Thoracic aorta (tissue), 2 donors: ENCODE measurements at regions not wholly inside any gene's neighbourhood (a gene's known extent, or its start where the extent isn't known, plus 50 kb on each side); places are given as distances from the start of the nearest gene placed in this dataset.
"Not testable (repeated sequence)": the region's sequence is repeated elsewhere in the genome, so short reads cannot be mapped to it uniquely, and the experiment has no call there.

Experiments used
- ATAC-seq: fragments of 150-250 bp; one replicate; pipeline ENCODE4 v1.8.0; 2017; ENCODE audit warnings: low read depth; ENCODE audit not compliant: insufficient number of reproducible peaks, low FRiP score
- DNase-seq: peaks from one replicate; pipeline ENCODE4 v3.0.0-alpha.2; 2020; ENCODE audit warnings: low spot score
- H3K27ac ChIP-seq, 2 donors: fragments of 200-600 bp; sonication (generic); 1 replicate in 1 of 2; 2 replicates in 1 of 2; pipeline ENCODE4 v1.5.1; 2016; ENCODE audit warnings: mild to moderate bottlenecking in 2 of 2, moderate library complexity in 2 of 2
- H3K27me3 ChIP-seq: fragments of 200-600 bp; sonication (generic); replicated peaks from 2 replicates; pipeline ENCODE4 v1.6.0; 2016; ENCODE audit warnings: mild to moderate bottlenecking; ENCODE audit not compliant: insufficient read depth
- H3K36me3 ChIP-seq: fragments of 200-600 bp; sonication (generic); one replicate; pipeline ENCODE4 v1.5.1; 2016
- H3K4me1 ChIP-seq, 2 donors: fragments of 200-600 bp; sonication (generic); 1 replicate in 1 of 2; 2 replicates in 1 of 2; pipeline versions ENCODE4 v1.5.1 to v1.6.0; 2016; ENCODE audit warnings: low read depth in 2 of 2, mild to moderate bottlenecking in 1 of 2; ENCODE audit not compliant: control insufficient read depth in 1 of 2
- H3K4me3 ChIP-seq: fragments of 200-600 bp; sonication (generic); 2 replicates; pipeline ENCODE4 v1.5.1; 2016; ENCODE audit warnings: mild to moderate bottlenecking
- H3K9me3 ChIP-seq: fragments of 200-600 bp; sonication (generic); 2 replicates; pipeline ENCODE4 v1.5.1; 2016
- TF ChIP-seq, protein P1 (sequence below): fragments of 200-600 bp; sonication (generic); IDR thresholded peaks from one replicate; pipeline ENCODE4 v1.5.1; 2019; ENCODE audit warnings: antibody characterized with exemption

DNA sequence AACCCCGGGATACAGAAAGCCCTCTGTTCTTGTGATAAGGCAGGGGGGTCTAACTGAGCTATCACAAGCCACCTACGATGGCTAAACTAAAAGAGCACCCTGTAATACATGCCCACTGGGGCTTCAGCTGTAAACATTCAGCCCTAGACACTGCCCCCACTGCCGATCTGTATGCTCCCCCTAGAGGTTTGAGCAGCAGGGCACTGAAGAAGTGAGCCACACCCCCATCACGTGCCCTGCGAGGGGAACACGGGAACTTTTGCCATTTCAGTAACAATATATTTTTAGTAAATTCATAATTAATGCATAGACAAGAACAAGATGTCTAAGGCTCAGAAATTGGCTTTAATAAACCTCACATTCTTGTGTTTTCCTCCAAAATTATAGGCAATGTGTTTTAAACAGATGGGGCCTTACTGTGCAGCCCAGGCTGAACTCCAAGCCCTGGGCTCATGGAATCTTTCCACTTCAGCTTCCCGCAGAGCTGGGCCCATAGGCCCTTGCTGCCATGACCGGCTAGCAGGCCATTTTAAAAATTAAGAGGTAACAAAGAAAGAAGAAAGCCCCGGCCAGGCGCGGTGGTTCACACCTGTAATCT lies 235.3 kb upstream of the SFRP2 start:
- ATAC-seq (no peak), DNase-seq (no peak)
- H3K4me3 ChIP-seq: no peak overlapping the region
- TF ChIP-seq, protein P1, sequence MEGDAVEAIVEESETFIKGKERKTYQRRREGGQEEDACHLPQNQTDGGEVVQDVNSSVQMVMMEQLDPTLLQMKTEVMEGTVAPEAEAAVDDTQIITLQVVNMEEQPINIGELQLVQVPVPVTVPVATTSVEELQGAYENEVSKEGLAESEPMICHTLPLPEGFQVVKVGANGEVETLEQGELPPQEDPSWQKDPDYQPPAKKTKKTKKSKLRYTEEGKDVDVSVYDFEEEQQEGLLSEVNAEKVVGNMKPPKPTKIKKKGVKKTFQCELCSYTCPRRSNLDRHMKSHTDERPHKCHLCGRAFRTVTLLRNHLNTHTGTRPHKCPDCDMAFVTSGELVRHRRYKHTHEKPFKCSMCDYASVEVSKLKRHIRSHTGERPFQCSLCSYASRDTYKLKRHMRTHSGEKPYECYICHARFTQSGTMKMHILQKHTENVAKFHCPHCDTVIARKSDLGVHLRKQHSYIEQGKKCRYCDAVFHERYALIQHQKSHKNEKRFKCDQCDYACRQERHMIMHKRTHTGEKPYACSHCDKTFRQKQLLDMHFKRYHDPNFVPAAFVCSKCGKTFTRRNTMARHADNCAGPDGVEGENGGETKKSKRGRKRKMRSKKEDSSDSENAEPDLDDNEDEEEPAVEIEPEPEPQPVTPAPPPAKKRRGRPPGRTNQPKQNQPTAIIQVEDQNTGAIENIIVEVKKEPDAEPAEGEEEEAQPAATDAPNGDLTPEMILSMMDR: no peak
- H3K9me3 ChIP-seq: no peaks in the 10 kb centered on the region
- H3K36me3 ChIP-seq: no peaks in the 10 kb centered on the region
- H3K4me1 ChIP-seq: no peaks in the 10 kb centered on the region
- H3K27me3 ChIP-seq: no peaks in the 10 kb centered on the region
- H3K27ac ChIP-seq: no peak overlapping the region

DNA sequence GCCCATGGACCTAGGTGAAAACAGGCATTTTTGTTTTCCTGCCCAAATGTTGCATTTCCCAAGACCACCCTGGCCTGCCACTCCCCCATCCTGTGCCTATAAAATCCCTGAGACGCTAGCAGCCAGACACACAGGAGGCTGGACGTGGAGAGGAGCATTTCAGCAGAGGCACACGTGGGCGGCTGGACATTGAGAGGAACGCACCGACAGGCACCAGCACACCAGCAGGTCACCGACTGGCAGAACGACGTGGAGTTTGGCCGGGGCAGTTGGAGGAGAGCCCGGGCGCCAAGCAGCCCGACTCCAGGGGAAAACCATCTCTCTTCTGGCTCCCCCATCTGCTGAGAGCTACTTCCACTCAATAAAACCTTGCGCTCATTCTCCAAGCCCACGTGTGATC lies 234.8 kb upstream of the SFRP2 start:
- ATAC-seq, H3K27me3 ChIP-seq: not testable (repeated sequence)

DNA sequence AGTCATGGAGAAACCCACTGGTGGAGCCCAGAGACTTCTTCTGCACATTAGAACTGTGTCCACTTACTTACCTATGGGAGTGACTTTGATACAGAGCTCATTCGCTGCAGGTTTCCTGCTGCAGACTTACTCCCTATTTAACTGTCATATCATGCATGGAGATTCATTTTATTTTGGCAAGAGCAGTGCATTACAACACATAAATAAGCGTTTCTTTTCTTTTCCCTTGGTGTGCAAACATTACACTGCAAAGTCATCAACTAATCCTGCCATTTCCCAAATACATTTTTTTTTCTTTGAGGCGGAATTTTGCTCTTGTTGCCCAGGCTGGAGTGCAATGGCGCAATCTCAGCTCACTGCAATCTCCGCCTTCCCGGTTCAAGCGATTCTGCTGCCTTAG lies 230.9 kb upstream of the SFRP2 start:
- TF ChIP-seq, protein P1: no peak
- no peaks in the 10 kb centered on the region for H3K9me3 ChIP-seq
- ATAC-seq: no peak

More for the DNA sequence above, 234.8 kb upstream of the SFRP2 start:
- not testable (repeated sequence) for H3K36me3 ChIP-seq, H3K27ac ChIP-seq, H3K4me1 ChIP-seq, H3K4me3 ChIP-seq, H3K9me3 ChIP-seq, DNase-seq

GRCh38 chr4:154018659-154019058 lies 229.8 kb upstream of the SFRP2 start:
- ATAC-seq (no peak), DNase-seq (no peak)
- Histone ChIP-seq H3K4me3 (no peak overlapping the region), H3K27ac (no peak overlapping the region), H3K36me3 (no peaks in the 10 kb centered on the region), H3K4me1 (peaks cover 0 to 9% of the 10 kb centered on the region in 2 donors), H3K9me3 (no peaks in the 10 kb centered on the region), H3K27me3 (no peaks in the 10 kb centered on the region)
- TF ChIP-seq, protein P1: no peak

More for the DNA sequence above, 230.9 kb upstream of the SFRP2 start:
- Histone ChIP-seq H3K36me3 (no peaks in the 10 kb centered on the region), H3K27me3 (no peaks in the 10 kb centered on the region), H3K4me1 (peaks cover 0 to 6% of the 10 kb centered on the region in 2 donors), H3K27ac (no peak overlapping the region), H3K4me3 (no peak overlapping the region)
- DNase-seq: no peak

- H3K9me3 ChIP-seq: no peaks in the 10 kb centered on the region
- H3K4me1 ChIP-seq: peaks cover 0 to 9% of the 10 kb centered on the region in 2 donors
- H3K4me3 ChIP-seq: no peak overlapping the region
- no peaks in the 10 kb centered on the region for H3K27me3 ChIP-seq
- H3K36me3 ChIP-seq: no peaks in the 10 kb centered on the region
- ATAC-seq (no peak), DNase-seq (no peak)
- H3K27ac ChIP-seq: no peak overlapping the region
- TF ChIP-seq, protein P1: no peak
Measured at GRCh38 chr4:154015578-154015977, 226.7 kb upstream of the SFRP2 start.
